Chondrocyte (in vitro differentiated cells): ENCODE measurements at regions not wholly inside any gene's neighbourhood (a gene's known extent, or its start where the extent isn't known, plus 50 kb on each side); places are given as distances from the start of the nearest gene placed in this dataset.

ENCODE experiments used
- DNase-seq: peaks from one replicate; pipeline ENCODE4 v3.0.0; 2021; ENCODE audit warnings: mixed read lengths, low spot score
- H3K27ac Mint-ChIP-seq: one replicate; pipeline ENCODE4 v1.8.0; 2021; ENCODE audit warnings: mild to moderate bottlenecking, moderate library complexity, mixed read lengths; ENCODE audit not compliant: unreplicated experiment
- H3K27me3 Mint-ChIP-seq: 2 replicates; pipeline ENCODE4 v1.8.0; 2021; ENCODE audit warnings: low read depth, mixed read lengths
- H3K36me3 Mint-ChIP-seq: 2 replicates; pipeline ENCODE4 v1.8.0; 2021; ENCODE audit warnings: low read depth, mixed read lengths
- H3K4me1 Mint-ChIP-seq: 2 replicates; pipeline ENCODE4 v1.8.0; 2021; ENCODE audit warnings: low read depth, mild to moderate bottlenecking, mixed read lengths
- H3K4me3 Mint-ChIP-seq: one replicate; pipeline ENCODE4 v1.8.0; 2021; ENCODE audit warnings: mild to moderate bottlenecking, moderate library complexity, mixed read lengths; ENCODE audit not compliant: unreplicated experiment
- H3K9me3 Mint-ChIP-seq: 2 replicates; pipeline ENCODE4 v1.8.0; 2021; ENCODE audit warnings: low read depth, mixed read lengths
- CTCF ChIP-seq: fragments of 200-600 bp; sonication (generic); IDR thresholded peaks from 2 replicates; pipeline ENCODE4 v1.5.0; 2021; ENCODE audit warnings: antibody characterized with exemption, mild to moderate bottlenecking, moderate library complexity

DNA sequence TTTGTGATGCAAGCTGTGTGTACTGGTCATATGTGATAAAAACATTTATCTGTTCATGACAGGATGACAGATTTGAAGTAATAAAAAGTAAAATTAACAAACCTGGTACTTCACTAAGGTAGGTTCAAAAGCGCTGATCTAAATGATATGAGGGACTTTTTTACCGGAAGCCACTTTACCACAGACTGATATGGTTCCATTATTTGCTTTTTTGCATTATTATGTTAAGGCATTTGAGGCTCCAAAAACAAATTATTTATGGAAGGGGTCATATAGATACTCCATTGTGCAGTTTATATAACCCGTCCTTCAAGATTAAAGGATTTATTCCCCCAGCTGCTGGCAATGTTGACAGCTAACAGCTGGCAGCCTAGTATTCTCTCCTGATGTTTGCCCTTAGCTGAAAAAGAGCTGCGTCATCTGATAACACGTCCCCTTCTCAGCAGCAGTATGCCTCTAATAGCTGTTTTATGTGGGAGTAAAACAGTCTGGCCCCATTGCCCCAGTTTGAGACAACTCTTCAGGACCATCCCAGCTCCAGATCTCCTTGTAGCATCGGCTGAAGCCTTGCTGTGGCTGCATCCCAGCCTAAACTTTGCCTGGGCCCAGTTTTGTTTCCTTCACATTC is 84.8 kb upstream of the XIRP2 start:
- Mint-ChIP-seq H3K27ac (no peak overlapping the region), H3K27me3 (no peaks in the 10 kb centered on the region), H3K4me1 (no peaks in the 10 kb centered on the region), H3K36me3 (no peaks in the 10 kb centered on the region), H3K4me3 (no peak overlapping the region), H3K9me3 (no peaks in the 10 kb centered on the region)
- TF ChIP-seq CTCF: no peak
- DNase-seq: no peak

DNA sequence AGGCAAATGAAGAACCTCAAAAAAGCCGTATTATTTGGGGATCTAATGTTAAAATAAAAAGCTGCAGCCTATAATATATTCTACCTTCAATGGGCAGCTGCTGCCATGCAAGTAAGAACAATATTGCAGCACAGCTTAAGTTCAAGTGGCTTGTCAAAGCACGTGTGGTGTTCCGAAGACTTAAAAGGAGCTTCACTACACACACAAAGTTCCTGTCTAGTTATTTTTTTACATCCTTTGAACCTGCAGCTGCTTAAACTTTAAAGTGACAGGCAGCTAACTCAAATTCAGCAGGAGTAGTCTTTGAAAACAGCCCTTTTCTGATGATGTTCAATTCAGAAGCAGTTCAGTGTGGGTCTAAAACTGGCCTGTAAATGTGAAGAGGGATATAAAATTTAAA is 85.8 kb upstream of the XIRP2 start:
- no peak for TF ChIP-seq CTCF
- DNase-seq: no peak
- no peaks in the 10 kb centered on the region for H3K4me1 Mint-ChIP-seq
- no peaks in the 10 kb centered on the region for H3K36me3 Mint-ChIP-seq
- H3K9me3 Mint-ChIP-seq: no peaks in the 10 kb centered on the region
- no peak overlapping the region for H3K4me3 Mint-ChIP-seq
- no peak overlapping the region for H3K27ac Mint-ChIP-seq
- H3K27me3 Mint-ChIP-seq: no peaks in the 10 kb centered on the region

DNA sequence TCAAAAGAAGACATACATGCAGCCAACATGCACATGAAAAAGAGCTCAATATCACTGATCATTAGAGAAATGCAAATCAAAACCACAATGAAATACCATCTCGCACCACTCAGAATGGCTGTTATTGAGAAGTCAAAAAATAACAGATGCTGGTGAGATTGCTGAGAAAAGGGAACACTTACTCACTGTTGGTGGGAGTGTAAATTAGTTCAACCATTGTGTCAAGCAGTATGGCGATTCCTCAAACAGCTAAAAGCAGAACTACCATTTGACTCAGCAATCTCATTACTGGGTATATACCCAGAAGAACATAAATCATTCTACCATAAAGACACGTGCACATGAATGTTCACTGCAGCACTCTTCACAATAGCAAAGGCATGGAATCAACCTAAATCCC is 95.5 kb upstream of the XIRP2 start:
- H3K36me3 Mint-ChIP-seq: peaks cover 5% of the 10 kb centered on the region
- DNase-seq: no peak
- no peak for TF ChIP-seq CTCF
- H3K9me3 Mint-ChIP-seq: peaks cover 37% of the 10 kb centered on the region
- H3K27me3 Mint-ChIP-seq: no peaks in the 10 kb centered on the region
- no peaks in the 10 kb centered on the region for H3K4me1 Mint-ChIP-seq
- no peak overlapping the region for H3K27ac Mint-ChIP-seq
- H3K4me3 Mint-ChIP-seq: no peak overlapping the region

DNA sequence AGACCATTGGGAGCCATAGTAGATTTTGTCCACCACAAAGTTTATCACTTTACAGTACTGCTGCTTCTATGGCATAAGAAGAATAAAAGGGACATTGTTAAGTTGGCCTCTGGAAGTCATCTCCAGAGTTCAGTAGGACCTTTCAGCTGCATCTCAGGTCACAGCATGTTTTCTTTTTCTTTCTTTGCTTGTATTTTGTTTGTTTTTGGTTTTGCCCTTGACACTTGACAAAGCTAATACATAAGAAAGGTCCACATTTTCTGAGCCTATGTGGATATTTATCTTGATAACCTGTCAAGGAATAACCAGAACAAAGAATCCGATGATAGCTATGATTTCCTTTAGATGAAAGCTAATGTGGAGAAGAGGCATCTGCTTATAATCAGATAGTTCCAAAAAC is 101.6 kb upstream of the XIRP2 start:
- Mint-ChIP-seq H3K27ac (no peak overlapping the region), H3K27me3 (no peaks in the 10 kb centered on the region), H3K4me3 (no peak overlapping the region), H3K4me1 (no peaks in the 10 kb centered on the region), H3K9me3 (peaks cover 26% of the 10 kb centered on the region), H3K36me3 (no peaks in the 10 kb centered on the region)
- no peak for TF ChIP-seq CTCF
- DNase-seq: no peak

DNA sequence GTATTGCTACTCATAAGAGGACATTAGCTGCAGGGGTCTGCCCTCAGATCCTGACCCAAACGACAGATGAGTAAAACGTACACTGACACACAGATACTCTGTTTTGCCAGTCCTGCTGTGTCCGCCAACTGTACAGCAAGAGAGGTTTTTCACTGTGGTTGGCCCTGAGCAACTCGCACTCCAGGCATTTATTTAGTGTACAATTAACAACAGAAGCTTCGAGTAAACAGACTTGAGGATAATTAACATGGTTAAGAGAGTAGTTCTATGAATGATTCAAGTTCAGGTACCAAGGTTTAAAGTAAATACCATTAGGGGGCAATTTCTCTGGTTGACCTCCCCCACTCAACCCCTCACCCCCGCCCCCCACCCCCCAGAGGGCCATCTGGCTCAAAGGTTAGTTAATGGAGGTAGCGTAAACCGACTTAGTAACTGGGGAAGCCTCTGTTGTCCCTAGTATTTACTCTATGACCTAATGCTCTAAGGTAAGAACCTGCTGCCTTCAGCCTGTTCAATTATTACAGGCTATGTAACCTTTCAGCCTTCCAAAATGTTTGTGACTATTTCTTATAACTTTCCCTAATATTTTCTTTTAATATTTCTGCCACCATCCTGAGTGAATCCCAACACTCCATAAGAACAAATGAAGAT is 103.9 kb upstream of the XIRP2 start:
- Mint-ChIP-seq H3K27me3 (no peaks in the 10 kb centered on the region), H3K27ac (no peak overlapping the region), H3K9me3 (peaks cover 8% of the 10 kb centered on the region), H3K4me1 (no peaks in the 10 kb centered on the region), H3K4me3 (no peak overlapping the region), H3K36me3 (no peaks in the 10 kb centered on the region)
- no peak for DNase-seq
- TF ChIP-seq CTCF: no peak
